GM12874 (cell line): ENCODE measurements at regions not wholly inside any gene's neighbourhood (a gene's known extent, or its start where the extent isn't known, plus 50 kb on each side); places are given as distances from the start of the nearest gene placed in this dataset.

ENCODE experiments used
- CTCF ChIP-seq: IDR thresholded peaks from 2 replicates; pipeline ENCODE4 v1.5.1; 2011; ENCODE audit warnings: low read depth, mild to moderate bottlenecking, control low read depth, low read length, moderate library complexity; ENCODE audit not compliant: insufficient read depth

GRCh38 chr5:92177926-92178487 lies 794.9 kb upstream of the ARRDC3 start:
- no peak for TF ChIP-seq CTCF

GRCh38 chr5:92163906-92164305 lies 780.8 kb upstream of the ARRDC3 start:
- TF ChIP-seq CTCF: no peak

DNA sequence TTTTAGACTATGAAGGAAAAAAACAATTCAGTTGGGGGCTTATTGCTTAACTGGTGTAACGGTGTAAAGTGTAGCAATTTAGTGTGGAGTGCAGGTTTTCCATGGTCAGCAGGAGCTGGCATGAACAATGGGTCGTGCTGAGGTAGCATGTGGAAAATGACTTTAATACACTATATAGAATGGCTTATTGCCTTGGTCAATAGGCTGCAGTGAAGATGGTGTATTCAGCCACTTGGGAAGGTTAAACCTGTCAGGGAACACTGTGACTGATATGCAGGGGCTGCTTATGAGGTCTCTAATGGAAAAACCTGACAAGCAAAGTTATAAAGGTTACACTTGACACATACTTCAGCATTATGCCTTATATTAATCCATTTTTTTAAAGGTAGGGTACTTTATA lies 764.7 kb upstream of the ARRDC3 start:
- TF ChIP-seq CTCF: no peak

- no peak for TF ChIP-seq CTCF
These were observed 764.1 kb upstream of the ARRDC3 start for GRCh38 chr5:92147266-92147665.

DNA sequence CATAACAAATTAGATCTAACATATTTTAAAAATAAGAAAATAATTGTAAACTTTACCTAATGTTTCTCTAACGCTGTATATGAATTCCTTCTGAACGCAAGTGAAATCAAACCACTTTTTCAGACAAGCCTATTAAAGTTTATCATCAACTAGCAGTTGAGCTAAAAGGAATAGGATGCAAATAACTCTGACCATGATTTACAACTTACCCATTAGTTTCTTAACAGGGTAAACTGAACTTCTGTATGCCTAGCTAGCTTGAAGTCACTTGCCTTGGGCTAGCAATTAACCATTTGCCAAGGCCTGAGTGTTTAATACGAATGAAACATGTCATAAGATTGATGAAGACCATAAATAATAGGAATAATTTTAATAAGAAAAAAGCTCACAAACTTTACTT lies 762.7 kb upstream of the ARRDC3 start:
- no peak for TF ChIP-seq CTCF

GRCh38 chr5:92144824-92145223 lies 761.7 kb upstream of the ARRDC3 start:
- no peak for TF ChIP-seq CTCF

GRCh38 chr5:92126182-92126581 lies 743.1 kb upstream of the ARRDC3 start:
- TF ChIP-seq CTCF: no peak
